SH-SY5Y (cell line): ENCODE measurements at regions not wholly inside any gene's neighbourhood (a gene's known extent, or its start where the extent isn't known, plus 50 kb on each side); places are given as distances from the start of the nearest gene placed in this dataset.

ENCODE experiments used
- GATA2 ChIP-seq: IDR thresholded peaks from 2 replicates; pipeline ENCODE4 v1.6.1; 2011; ENCODE audit warnings: mild to moderate bottlenecking, low read depth, low read length
- GATA3 ChIP-seq: IDR thresholded peaks from 2 replicates; pipeline ENCODE4 v1.6.1; 2011; ENCODE audit warnings: low read depth, mild to moderate bottlenecking, low read length, moderate library complexity

DNA sequence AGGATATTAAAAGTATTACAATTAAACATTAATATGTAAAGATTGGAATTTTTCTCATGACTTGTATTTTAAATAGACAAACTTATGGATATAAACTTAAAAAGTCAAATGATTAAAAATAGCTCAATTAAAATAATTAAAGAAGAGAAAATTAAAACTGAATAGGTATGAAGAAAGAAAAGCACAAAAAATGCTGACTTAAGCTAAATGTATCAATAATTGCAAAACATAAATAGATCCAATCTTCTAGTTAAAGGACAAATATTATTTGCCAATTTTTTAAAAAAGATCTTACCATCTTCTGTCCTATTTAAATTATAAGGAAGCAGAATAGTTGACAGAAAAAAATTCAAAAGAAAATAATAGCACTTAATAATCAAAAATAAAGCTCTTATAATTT, 646.3 kb upstream of the ANKRD30A start:
- TF ChIP-seq GATA2 (no peak), GATA3 (no peak)
